GM12891 (cell line): ENCODE measurements at regions not wholly inside any gene's neighbourhood (a gene's known extent, or its start where the extent isn't known, plus 50 kb on each side); places are given as distances from the start of the nearest gene placed in this dataset.

Source experiments
- DNase-seq: peaks from one replicate; pipeline ENCODE4 v3.0.0; 2011; ENCODE audit warnings: low spot score; ENCODE audit not compliant: insufficient read length
- FAIRE-seq: peaks from 2 replicates; lab custom pipeline; 2011; peaks lifted over from hg19 to GRCh38; lab: Jason Lieb, UNC
- PAX5 ChIP-seq: IDR thresholded peaks from 2 replicates; pipeline ENCODE4 v1.6.1; 2011; ENCODE audit warnings: low read length, moderate library complexity, mild to moderate bottlenecking; ENCODE audit not compliant: insufficient read depth, severe bottlenecking
- POLR2A ChIP-seq: IDR thresholded peaks from 2 replicates; pipeline ENCODE4 v1.6.1; 2011; ENCODE audit warnings: low read depth, low read length, control low read depth
- POLR2AphosphoS5 ChIP-seq: IDR thresholded peaks from 2 replicates; pipeline ENCODE4 v1.6.1; 2011; ENCODE audit warnings: low read depth, low read length, control low read depth
- POU2F2 ChIP-seq: IDR thresholded peaks from 2 replicates; pipeline ENCODE4 v1.6.1; 2011; ENCODE audit warnings: low read depth, mild to moderate bottlenecking, control low read depth, low read length, moderate library complexity
- SPI1 ChIP-seq: IDR thresholded peaks from 2 replicates; pipeline ENCODE4 v1.6.1; 2011; ENCODE audit warnings: low read depth, low read length, control low read depth
- TAF1 ChIP-seq: IDR thresholded peaks from 2 replicates; pipeline ENCODE4 v1.6.1; 2011; ENCODE audit warnings: low read depth, low read length, control low read depth

DNA sequence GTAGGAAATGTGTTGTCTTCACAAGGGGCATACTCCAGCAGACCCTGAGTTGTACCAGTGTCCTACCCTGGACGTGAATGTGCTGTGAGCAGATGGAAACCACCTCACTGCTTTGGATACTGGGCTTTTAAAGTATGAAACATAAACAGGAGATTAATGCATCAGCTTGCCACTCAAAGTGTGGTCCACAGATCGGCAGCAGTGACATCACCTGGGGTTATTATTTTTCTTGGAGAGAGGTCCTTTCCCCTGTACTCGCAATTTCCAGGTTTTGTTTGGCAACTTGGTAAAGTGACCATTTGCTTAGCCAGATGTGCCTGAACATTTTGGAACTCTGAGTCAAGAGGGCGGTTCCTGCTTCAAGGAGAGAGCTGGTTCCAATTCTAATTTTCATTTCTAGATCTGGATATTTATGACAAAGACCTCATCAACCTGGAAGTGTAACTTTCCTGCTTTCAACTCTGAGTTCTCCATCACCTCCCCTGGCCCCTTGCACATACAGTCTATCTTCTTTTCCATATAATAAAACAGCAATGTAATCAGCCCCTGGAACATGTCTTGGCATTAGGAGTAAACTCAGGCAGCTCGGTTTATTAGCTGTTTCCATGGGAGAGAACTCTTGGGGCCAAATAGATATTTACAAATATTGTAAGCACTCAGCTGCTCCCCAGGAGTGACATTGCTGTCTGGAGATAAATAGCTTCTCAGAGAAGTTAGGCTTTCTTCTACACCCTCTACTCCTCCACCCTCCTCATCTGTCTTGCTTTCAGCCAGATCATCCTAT, 237.0 kb upstream of the TBX3 start:
- TF ChIP-seq PAX5 = no peak
- TF ChIP-seq POLR2A = no peak
- TF ChIP-seq POU2F2 = no peak
- DNase-seq (no peak), FAIRE-seq (no peak)

DNA sequence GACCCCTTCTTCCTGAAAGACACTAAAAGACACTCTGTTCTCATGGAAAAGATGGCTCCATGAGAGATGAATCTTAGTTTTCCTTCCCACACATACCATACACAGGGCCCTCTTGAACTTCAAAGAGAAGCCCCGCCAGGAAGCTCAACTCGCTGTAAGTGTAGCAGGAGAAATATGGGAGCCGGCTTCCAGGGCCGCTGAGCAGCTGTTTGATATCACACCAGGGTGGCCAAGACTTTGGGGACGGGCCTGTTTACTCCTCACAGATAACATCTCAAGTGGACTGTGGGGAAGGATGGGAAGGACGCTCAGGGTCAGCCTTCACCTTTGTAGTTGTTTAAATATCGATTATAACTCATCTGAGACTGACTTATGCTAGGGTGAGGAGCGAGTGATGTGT, 235.5 kb upstream of the TBX3 start:
- DNase-seq = no peak
- no peak for TF ChIP-seq PAX5
- TF ChIP-seq POU2F2 = no peak
- no peak for TF ChIP-seq SPI1
- no peak for TF ChIP-seq POLR2A
- TF ChIP-seq TAF1 = no peak
- TF ChIP-seq POLR2AphosphoS5 = no peak
- FAIRE-seq = no peak

DNA sequence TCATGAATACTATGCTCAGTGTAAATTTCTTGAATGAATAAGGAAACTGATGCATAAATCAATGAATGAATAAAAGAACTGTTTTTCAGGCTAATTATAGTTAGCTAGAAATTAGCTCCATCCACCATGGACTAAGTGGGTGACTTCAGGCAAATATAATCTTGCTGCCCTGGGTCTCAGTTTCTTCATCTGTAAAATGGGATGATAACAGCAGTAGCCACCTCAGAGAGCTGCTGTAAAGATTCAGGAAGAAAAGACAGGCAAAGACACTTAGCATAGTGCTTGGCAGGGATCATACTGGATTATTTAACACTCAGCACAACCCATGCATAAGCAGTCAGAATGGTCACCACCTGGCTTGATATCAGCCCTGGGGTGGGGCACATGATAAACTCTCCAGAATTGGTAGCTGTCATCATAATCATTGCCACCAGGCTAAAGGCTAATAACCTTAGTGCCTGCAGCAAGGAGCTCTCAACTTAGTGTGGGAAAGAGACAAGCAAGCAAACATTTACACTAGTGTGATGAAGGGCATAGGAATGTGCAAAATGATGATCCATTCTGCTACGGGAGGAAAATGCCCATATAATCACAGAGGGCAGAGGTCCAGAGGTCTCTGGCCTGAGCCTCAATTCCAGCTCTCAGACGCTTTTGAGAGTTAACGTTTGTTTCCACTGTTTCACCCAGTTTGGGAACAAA, 234.7 kb upstream of the TBX3 start:
- FAIRE-seq (no peak), DNase-seq (no peak)
- TF ChIP-seq SPI1 = no peak
- TF ChIP-seq POLR2A = no peak
- no peak for TF ChIP-seq POLR2AphosphoS5
- no peak for TF ChIP-seq TAF1
- TF ChIP-seq POU2F2 = no peak
- TF ChIP-seq PAX5 = no peak

DNA sequence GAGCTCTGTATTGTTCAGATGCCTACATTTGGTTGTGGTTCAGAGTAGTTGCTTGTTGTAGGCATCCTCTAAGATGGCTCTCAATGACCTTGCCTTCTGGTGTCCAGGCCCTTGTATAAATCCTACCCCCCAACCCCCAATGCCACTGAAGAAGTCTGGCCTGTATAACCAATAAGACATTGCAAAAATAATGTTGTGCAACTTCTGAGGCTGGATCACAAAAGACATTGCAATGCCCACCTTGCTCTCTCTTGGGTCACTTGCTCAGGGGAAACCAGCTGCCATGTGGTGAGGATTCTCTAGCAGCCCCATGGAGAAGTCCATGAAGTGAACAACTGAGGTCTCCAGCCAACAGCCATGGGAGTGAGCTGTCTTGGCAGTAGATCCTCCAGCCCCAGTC, 234.0 kb upstream of the TBX3 start:
- no peak for TF ChIP-seq POU2F2
- no peak for TF ChIP-seq SPI1
- no peak for TF ChIP-seq PAX5
- no peak for TF ChIP-seq TAF1
- no peak for TF ChIP-seq POLR2AphosphoS5
- TF ChIP-seq POLR2A = no peak
- FAIRE-seq = no peak
- no peak for DNase-seq

DNA sequence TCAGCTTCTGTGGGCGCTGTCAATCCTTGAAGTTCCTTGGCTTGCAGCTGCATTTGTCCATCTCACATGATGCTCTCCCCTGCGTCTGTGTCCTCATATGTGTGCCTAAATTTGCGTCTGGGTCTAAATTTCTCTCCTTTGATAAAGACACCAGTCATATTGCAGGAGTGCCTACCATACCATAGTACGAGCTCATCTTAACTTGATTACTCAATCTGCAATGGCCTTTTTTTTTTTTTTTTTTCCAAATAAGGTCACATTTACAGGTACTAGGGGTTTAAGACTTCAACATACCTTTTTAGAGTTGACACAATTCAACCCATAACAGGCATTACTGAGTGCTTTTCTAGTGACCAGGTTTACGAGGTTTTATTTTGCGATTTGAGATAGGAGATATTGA, 233.3 kb upstream of the TBX3 start:
- TF ChIP-seq POLR2AphosphoS5 = no peak
- TF ChIP-seq POLR2A = no peak
- no peak for TF ChIP-seq TAF1
- no peak for TF ChIP-seq POU2F2
- TF ChIP-seq PAX5 = no peak
- TF ChIP-seq SPI1 = no peak
- no peak for FAIRE-seq
- DNase-seq = no peak

DNA sequence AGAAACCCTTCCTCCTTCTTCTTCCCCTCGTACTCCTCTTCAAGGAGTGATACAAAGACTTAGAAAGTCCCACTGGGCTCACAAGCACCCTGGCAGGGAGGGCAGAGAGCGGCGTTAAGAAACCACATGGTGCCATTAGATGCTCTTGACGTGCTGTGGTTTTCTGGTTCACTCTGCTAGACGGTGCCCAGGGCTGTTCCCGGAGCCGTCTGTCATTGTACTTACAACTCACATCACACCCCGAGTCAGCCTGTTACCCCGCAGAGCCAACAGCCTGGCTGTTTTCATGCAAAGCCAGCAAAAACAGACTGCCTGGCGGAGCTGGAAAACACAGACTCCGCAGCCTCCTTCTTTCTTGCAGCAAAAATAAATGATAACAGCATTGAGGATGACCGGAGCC, 232.6 kb upstream of the TBX3 start:
- TF ChIP-seq PAX5 (no peak), POLR2AphosphoS5 (no peak), POU2F2 (no peak), SPI1 (no peak), TAF1 (no peak), POLR2A (no peak)
- no peak for DNase-seq
- FAIRE-seq = no peak

DNA sequence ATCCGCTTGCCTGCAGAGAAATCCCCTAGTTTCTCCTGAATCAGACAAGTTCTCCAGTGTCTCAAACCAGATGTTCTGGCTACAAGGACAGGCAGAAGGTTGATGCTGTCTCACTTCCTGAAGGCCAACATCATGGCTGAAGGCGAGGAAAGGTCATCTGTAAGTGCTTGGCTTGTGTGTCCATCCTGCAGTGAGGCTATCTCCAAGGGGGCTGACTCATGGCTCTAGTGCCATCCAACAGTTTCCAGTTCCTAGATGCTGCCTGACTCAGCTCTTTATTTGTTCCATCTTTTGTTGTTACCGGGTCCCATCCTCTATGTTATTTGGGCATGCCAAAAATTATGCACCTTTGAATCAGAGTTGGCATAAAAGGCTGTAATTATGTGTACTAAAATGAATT, 232.1 kb upstream of the TBX3 start:
- no peak for FAIRE-seq
- DNase-seq = no peak
- TF ChIP-seq POLR2AphosphoS5 (no peak), SPI1 (no peak), POLR2A (no peak), TAF1 (no peak), PAX5 (no peak), POU2F2 (no peak)

DNA sequence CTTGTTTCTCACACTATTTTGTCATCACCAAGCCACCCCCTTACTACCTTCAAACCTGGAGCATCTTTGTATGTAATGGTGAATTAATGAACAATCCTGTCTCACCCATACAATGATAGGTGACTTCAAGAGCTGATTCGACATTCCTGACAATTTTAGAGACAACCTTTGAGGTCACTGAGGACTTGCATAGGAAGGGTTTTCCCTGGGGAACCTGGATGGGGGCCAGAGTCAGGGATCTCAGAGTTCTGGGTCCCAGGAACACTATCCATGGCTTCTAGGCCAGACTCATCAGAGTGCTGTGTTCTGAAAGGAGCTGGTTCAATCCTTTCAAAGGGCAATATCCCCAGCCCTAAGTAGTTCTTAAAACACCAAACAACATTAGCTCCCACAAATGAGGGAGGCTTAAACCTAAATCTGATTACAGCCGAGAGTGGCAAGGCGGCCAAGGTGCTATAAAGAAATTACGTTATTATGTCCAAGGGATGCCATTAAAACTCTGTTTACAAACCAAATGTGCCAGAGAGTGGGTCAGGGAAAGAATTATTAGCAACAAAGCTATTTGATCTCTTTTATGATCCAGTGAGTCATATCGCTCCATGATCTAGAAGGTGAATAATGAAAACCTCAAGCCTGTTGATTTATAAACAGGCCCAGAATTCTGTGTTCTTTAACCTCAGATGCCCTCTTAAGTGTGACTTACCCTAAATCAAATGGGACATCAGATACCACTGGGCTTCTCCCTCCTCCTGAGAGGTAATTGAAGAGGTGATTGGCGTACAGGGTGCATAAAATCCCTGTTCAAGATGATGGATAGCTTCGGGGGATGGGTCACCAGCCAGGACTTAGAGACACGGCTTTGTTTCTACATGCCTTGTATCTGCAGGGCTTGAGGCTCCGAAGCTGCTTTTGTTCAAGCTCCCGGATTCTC, 230.2 kb upstream of the TBX3 start:
- FAIRE-seq = no peak
- no peak for DNase-seq
- TF ChIP-seq POU2F2 (no peak), PAX5 (no peak), POLR2A (no peak), SPI1 (no peak), TAF1 (no peak), POLR2AphosphoS5 (no peak)

DNA sequence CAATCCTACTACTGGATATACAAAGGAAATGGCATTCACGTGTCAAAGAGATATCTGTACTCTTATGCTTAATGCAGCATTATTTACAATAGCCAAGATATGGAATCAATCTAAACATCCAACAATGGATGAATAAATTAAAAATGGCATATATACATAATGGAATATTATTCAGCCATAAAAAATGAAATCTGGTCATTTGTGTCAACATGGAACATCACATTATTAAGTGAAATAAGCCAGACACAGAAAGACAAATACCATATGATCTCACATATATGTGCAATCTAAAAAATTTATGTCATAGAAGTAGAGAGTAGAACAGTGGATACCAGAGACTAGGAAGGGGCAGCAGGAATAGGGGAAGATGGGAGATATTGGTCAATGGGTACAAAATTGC, 228.8 kb upstream of the TBX3 start:
- DNase-seq = no peak
- no peak for FAIRE-seq
- TF ChIP-seq POLR2AphosphoS5 (no peak), POLR2A (no peak), SPI1 (no peak), PAX5 (no peak), TAF1 (no peak), POU2F2 (no peak)
